ENCODE measurements at regions not wholly inside any gene's neighbourhood (a gene's known extent, or its start where the extent isn't known, plus 50 kb on each side); places are given as distances from the start of the nearest gene placed in this dataset.
"Not testable (repeated sequence)": the region's sequence is repeated elsewhere in the genome, so short reads cannot be mapped to it uniquely, and the experiment has no call there.

DNA sequence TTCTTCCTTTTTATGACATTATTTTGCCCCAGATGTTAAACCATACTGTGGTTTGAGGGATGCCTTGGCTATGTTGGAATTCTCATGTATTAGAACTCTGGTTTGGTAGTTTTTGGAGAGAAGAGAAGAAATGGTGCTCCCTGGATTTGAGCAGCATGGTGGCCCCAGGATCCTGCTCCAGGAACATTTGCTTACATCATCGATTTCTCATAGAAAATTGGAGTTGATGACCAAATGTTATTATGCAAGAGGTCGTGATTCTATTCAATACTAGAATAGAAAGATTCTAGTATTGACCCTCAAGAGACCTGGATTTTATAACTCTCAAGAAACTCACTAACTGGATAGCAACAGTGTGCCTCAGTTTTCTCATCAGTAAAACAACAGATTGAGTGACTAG lies 77.5 kb upstream of the GNAQ start:
- no peaks in the 10 kb centered on the region for H3K36me3 ChIP-seq (replicated peaks; ENCODE audit: insufficient read depth, low read length)
- TF ChIP-seq EZH2phosphoT487 (IDR thresholded peaks at IDR 0.05; ENCODE audit: low read length) (no peak), EZH2 (optimal IDR thresholded peaks at IDR 0.05; ENCODE audit: low read depth, low read length) (no peak)
- TF ChIP-seq, protein P1, sequence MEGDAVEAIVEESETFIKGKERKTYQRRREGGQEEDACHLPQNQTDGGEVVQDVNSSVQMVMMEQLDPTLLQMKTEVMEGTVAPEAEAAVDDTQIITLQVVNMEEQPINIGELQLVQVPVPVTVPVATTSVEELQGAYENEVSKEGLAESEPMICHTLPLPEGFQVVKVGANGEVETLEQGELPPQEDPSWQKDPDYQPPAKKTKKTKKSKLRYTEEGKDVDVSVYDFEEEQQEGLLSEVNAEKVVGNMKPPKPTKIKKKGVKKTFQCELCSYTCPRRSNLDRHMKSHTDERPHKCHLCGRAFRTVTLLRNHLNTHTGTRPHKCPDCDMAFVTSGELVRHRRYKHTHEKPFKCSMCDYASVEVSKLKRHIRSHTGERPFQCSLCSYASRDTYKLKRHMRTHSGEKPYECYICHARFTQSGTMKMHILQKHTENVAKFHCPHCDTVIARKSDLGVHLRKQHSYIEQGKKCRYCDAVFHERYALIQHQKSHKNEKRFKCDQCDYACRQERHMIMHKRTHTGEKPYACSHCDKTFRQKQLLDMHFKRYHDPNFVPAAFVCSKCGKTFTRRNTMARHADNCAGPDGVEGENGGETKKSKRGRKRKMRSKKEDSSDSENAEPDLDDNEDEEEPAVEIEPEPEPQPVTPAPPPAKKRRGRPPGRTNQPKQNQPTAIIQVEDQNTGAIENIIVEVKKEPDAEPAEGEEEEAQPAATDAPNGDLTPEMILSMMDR (IDR thresholded peaks at IDR 0.05; ENCODE audit: low read length) = no peak
- H3K4me1 ChIP-seq (ENCODE audit: low read length) = peaks cover 8% of the 10 kb centered on the region; the same call in 1 of the 2 replicates
- H3K27me3 ChIP-seq (replicated peaks; ENCODE audit: insufficient read depth, low read length) = no peaks in the 10 kb centered on the region
- no peak overlapping the region for H3K4me3 ChIP-seq (ENCODE audit: low read length)
- no peaks in the 10 kb centered on the region for H3K9me2 ChIP-seq (replicated peaks; ENCODE audit: insufficient read depth, low read length)
- H3K9ac ChIP-seq (ENCODE audit: low read length) = no peak overlapping the region
- no peak overlapping the region for H2AFZ ChIP-seq (ENCODE audit: low read length)
- no peaks in the 10 kb centered on the region for H4K20me1 ChIP-seq (ENCODE audit: insufficient read depth, low read length)
- H3K9me3 ChIP-seq (replicated peaks; ENCODE audit: insufficient read depth, low read length) = no peaks in the 10 kb centered on the region
- H3K4me2 ChIP-seq (ENCODE audit: low read depth, low read length) = no peak overlapping the region
- no peaks in the 10 kb centered on the region for H3K79me2 ChIP-seq (ENCODE audit: low read length)
- no peak overlapping the region for H3K27ac ChIP-seq (ENCODE audit: low read length)
- H3F3A ChIP-seq (ENCODE audit: insufficient read depth, low read length) = peaks cover 3% of the 10 kb centered on the region; the same call in 1 of the 2 replicates
- DNase-seq = no peak

DNA sequence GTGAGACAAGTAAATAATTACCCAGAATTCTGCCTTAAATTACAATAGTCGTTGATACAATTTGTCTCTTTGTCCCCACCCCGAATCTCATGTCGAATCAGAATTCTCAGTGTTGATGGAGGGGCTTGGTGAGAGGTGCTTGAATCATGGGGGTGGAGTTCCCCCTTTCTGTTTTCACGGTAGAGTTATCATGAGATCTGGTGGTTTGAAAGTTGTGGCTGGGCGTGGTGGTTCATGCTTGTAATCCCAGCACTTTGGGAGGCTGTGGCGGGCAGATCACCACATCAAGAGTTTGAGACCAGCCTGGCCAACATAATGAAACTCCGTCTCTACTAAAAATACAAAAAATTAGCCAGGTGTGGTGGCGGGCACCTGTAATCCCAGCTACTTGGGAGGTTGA lies 75.0 kb upstream of the GNAQ start:
- not testable (repeated sequence) for H3K79me2 ChIP-seq (ENCODE audit: low read length); H3F3A ChIP-seq (ENCODE audit: insufficient read depth, low read length); H3K36me3 ChIP-seq (replicated peaks; ENCODE audit: insufficient read depth, low read length); H3K27ac ChIP-seq (ENCODE audit: low read length); H3K27me3 ChIP-seq (replicated peaks; ENCODE audit: insufficient read depth, low read length); H3K9me3 ChIP-seq (replicated peaks; ENCODE audit: insufficient read depth, low read length); H3K9me2 ChIP-seq (replicated peaks; ENCODE audit: insufficient read depth, low read length); H3K4me3 ChIP-seq (ENCODE audit: low read length); H4K20me1 ChIP-seq (ENCODE audit: insufficient read depth, low read length); DNase-seq; H3K4me2 ChIP-seq (ENCODE audit: low read depth, low read length); H2AFZ ChIP-seq (ENCODE audit: low read length); H3K9ac ChIP-seq (ENCODE audit: low read length)
- peaks cover 12% of the 10 kb centered on the region for H3K4me1 ChIP-seq (ENCODE audit: low read length)

DNA sequence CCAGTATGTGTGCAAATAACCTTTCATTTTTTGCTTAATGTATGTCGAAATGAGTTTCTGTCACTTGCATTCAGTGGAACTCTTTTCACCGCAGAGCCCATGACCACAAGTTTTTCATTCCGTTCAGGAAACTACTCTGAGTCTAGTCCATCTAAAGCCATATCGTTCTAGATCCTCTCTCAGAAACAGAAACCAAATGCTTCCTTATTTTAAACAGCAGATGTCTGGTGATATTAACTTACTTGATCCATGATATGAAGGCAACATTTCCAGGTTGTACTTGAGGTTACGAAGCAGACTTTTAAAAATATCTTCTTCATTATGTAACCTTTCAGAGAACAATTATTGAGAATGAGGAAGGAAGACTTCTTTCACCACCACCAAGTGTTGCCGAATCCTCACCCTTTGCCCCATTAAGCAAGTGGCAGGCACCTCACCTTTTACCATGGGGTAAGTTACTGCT lies 72.4 kb upstream of the GNAQ start:
- DNase-seq = peak; percentile 75
- Histone ChIP-seq H4K20me1 (ENCODE audit: insufficient read depth, low read length) (no peaks in the 10 kb centered on the region), H3K4me3 (ENCODE audit: low read length) (peak overlapping the region; percentile 12; the same call in 1 of the 2 replicates), H3K9me3 (replicated peaks; ENCODE audit: insufficient read depth, low read length) (no peaks in the 10 kb centered on the region), H3K27ac (ENCODE audit: low read length) (peak overlapping the region; percentile 1; the same call in 1 of the 2 replicates), H2AFZ (ENCODE audit: low read length) (0 out of 2 replicates have a peak overlapping the region, but pooled peaks have one; percentile 2), H3K27me3 (replicated peaks; ENCODE audit: insufficient read depth, low read length) (no peaks in the 10 kb centered on the region), H3K4me2 (ENCODE audit: low read depth, low read length) (peak overlapping the region; percentile 76), H3K36me3 (replicated peaks; ENCODE audit: insufficient read depth, low read length) (no peaks in the 10 kb centered on the region), H3K9ac (ENCODE audit: low read length) (no peak overlapping the region), H3K79me2 (ENCODE audit: low read length) (no peaks in the 10 kb centered on the region), H3F3A (ENCODE audit: insufficient read depth, low read length) (peaks cover 4% of the 10 kb centered on the region; the same call in 1 of the 2 replicates), H3K4me1 (ENCODE audit: low read length) (peaks cover 12% of the 10 kb centered on the region), H3K9me2 (replicated peaks; ENCODE audit: insufficient read depth, low read length) (no peaks in the 10 kb centered on the region)
- TF ChIP-seq, protein P1 (IDR thresholded peaks at IDR 0.05; ENCODE audit: low read length) = no peak
- no peak for TF ChIP-seq EZH2 (optimal IDR thresholded peaks at IDR 0.05; ENCODE audit: low read depth, low read length)
- no peak for TF ChIP-seq EZH2phosphoT487 (IDR thresholded peaks at IDR 0.05; ENCODE audit: low read length)

DNA sequence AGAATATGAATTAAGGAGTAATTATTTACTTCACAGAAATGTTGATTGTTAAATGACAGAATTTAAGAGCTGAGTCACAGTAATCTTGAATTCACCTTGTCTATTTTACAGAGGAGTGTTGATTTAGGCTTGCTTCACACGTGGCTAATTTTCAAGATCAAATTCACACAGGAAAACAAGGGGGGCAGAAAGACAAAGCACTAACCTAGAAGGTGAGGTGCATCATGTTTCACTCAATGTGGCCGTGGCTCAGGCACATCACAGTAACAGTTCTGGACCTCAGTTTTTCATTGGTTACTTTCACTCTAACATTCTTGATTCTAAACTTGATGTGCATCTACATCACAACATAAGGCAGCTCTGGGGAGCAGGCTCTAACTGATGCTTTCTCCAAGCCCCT lies 69.6 kb upstream of the GNAQ start:
- H3K9me2 ChIP-seq (replicated peaks; ENCODE audit: insufficient read depth, low read length) = no peaks in the 10 kb centered on the region
- H2AFZ ChIP-seq (ENCODE audit: low read length) = no peak overlapping the region
- no peak overlapping the region for H3K9ac ChIP-seq (ENCODE audit: low read length)
- TF ChIP-seq, protein P1 (IDR thresholded peaks at IDR 0.05; ENCODE audit: low read length) = no peak
- no peak for TF ChIP-seq EZH2phosphoT487 (IDR thresholded peaks at IDR 0.05; ENCODE audit: low read length)
- TF ChIP-seq EZH2 (optimal IDR thresholded peaks at IDR 0.05; ENCODE audit: low read depth, low read length) = no peak
- H3K9me3 ChIP-seq (replicated peaks; ENCODE audit: insufficient read depth, low read length) = no peaks in the 10 kb centered on the region
- H3K27ac ChIP-seq (ENCODE audit: low read length) = no peak overlapping the region
- no peak for DNase-seq
- peaks cover 4% of the 10 kb centered on the region; the same call in 1 of the 2 replicates for H3F3A ChIP-seq (ENCODE audit: insufficient read depth, low read length)
- H3K4me1 ChIP-seq (ENCODE audit: low read length) = peaks cover 12% of the 10 kb centered on the region
- no peak overlapping the region for H3K4me2 ChIP-seq (ENCODE audit: low read depth, low read length)
- H4K20me1 ChIP-seq (ENCODE audit: insufficient read depth, low read length) = no peaks in the 10 kb centered on the region
- H3K27me3 ChIP-seq (replicated peaks; ENCODE audit: insufficient read depth, low read length) = no peaks in the 10 kb centered on the region
- H3K79me2 ChIP-seq (ENCODE audit: low read length) = no peaks in the 10 kb centered on the region
- H3K36me3 ChIP-seq (replicated peaks; ENCODE audit: insufficient read depth, low read length) = no peaks in the 10 kb centered on the region
- no peak overlapping the region for H3K4me3 ChIP-seq (ENCODE audit: low read length)
